NCI-H1436 treated with DMSO at 0.1 percent for 48 hours (cell line): ENCODE measurements at regions not wholly inside any gene's neighbourhood (a gene's known extent, or its start where the extent isn't known, plus 50 kb on each side); places are given as distances from the start of the nearest gene placed in this dataset.
"Not testable (repeated sequence)": the region's sequence is repeated elsewhere in the genome, so short reads cannot be mapped to it uniquely, and the experiment has no call there.

Experiments used
- DNase-seq: peaks from one replicate; lab custom pipeline; 2025; lab: John Stamatoyannopoulos, UW

DNA sequence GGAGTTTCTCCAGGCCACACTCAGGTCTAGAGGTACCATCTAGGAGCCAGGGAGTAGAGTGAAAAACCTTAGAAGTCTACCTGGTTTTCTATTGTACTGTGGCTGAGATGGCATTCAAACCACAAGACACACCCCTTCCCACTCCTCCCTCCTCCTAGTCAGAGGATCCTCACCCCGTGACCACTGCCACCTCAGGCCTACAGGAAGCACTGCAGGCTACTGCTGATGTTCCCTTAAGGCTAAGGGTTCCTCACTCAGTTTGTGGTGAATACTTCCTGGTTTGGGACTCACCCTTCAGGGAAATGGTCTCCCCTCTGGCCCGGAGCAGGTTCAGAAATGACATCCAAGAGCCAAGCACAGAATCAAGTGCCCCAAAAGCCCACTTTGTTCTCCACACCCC is 1293.9 kb downstream of the JRKL start:
- DNase-seq, result no peak

DNA sequence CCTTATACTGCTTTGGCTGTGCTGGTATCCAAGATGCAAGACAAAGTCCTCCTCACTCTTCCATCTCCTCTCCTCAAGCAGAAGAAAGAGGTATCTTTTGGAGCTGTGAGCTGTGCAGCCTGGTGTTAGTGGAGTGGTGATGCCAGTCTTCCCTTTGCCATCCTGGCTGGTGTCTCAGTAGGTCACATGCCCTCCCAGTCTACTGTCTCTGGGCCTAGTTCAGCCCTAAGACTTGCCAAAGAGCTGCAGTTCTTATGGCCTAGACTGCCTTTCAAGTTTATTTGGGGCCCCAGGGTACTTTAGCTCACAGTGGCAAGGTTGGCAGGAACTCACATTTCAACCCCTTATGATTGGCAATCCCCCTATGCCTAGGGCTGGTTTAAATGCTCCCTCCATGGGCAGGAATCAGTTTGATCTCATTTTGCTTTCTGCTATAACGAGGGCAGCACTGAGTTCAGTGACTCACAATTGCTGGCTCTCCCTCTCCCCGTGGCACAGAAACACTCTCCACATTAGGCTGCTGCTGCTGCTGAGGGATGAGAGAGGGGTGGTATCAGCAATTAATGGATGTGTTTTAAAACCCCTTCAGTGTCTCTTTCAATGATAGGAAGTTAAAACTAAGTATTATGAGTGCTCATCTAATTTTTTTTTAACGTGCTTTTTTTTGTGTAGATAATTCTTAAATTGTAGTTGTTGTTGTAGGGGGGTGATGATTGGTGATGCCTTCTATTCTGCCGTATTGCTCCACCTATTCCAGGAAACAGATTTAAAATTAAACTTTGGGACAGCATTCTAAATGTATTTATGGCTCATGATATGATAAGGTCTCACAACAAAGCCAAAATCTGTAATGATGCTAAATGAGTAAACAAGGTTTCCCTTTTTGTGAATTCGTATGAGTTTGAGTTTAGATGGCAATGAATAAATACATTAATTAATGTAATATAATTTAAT is 1295.0 kb downstream of the JRKL start:
- no peak for DNase-seq

DNA sequence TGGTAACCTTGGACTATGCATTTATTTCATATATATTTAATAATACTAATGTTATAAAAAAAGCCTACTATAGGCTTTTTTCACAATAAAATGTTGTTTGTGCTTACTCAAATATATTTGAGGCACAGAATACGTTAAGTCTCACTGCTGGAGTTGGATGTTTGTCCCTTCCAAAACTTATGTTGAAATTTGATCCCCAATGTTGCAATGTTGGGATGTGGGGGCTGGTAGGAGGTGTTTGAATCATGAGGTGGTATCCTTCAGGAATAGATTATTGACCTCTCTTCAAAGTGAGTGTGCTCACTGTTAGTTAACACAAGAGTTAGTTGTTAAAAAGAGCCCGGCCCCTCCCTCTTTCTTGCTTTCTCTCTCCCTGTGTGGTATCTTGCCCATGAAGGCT is 1295.9 kb downstream of the JRKL start:
- DNase-seq, result no peak

DNA sequence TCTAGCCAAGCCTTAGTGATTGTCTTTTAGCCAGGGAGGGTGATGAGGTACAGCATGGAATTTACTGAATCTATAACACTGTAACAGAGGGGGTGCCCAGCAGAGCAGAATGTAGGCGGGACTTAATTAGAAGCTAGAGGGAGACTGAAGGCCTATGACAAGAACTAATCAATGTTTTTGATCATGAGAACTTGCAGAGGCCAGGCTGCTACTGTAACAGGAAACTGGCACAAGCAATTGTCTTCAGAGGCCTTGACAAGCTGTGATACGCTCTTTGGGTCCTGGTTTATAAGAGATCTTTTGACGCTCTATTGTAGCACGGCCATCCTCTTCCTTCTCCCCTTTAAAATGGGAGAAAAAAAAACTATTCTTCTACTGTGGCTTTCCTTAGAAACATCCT is 1297.3 kb downstream of the JRKL start:
- DNase-seq, result no peak

DNA sequence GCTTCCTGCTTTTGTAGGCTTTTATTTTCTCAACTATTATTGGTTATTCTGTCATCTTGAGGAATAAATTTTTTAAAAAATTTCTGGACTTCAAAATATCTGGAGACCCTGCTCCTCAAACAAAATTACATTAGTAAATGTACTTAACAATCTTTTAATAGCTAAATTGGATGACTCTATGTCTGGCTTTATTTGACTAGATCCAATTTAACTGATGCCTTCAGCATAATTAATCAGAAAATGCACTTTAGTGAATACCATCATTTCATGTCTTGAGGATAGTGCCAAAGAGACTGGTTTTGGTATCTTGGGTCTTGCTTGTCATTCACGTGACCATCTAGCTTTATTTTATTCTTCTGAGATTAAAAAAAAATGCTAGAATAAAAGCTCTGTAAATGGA is 1301.2 kb downstream of the JRKL start:
- DNase-seq, result no peak

DNA sequence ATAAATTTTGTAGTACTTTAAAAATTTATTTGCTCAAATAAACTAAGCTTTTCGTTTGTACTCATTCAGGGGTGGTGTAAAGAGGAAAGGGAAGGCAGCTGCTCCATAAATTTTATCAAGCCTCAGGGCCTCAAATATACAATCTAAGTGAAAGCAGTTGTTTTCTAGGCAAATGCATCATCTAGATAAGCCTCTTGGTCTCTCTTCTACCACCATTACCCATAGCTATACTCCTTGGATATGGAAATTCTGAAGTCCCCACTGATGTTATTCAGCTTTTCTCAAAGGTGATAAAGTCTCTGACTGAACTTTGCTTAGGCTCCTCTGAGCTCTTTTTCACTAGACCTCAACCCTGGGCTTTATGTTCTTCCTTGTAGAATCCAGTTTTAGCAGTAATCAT is 1313.1 kb downstream of the JRKL start:
- no peak for DNase-seq

DNA sequence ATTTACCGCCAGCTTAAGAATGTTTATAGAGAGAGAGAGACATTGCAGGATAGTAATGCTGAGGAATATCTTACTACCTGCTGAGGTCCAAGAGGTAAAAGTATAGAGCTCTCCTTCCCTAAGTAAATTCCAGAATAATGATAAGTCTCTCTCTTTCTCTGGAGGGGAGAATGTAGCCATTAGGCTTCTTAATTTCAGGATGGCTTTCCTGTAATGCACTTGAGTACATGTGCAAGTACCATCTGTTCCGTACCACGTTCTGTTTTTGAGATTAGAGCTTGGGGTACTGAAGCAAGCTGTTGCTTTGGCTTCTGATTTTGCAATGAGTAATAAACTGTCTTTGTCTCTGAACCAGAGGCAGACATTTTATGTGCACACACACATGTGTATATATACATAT is 1314.0 kb downstream of the JRKL start:
- DNase-seq, result no peak

DNA sequence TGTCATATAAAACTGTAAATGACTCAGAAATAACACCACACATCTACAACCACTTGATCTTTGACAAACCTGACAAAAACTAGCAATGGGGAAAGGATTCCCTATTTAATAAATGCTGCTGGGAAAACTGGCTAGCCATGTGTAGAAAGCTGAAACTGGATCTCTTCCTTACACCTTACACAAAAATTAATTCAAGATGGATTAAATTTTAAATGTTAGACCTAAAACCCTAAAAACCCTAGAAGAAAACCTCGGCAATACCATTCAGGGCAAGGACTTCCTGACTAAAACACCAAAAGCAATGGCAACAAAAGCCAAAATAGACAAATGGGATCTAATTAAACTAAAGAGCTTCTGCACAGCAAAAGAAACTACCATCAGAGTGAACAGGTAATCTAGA is 1315.3 kb upstream of the CNTN5 start:
- DNase-seq, result not testable (repeated sequence)

DNA sequence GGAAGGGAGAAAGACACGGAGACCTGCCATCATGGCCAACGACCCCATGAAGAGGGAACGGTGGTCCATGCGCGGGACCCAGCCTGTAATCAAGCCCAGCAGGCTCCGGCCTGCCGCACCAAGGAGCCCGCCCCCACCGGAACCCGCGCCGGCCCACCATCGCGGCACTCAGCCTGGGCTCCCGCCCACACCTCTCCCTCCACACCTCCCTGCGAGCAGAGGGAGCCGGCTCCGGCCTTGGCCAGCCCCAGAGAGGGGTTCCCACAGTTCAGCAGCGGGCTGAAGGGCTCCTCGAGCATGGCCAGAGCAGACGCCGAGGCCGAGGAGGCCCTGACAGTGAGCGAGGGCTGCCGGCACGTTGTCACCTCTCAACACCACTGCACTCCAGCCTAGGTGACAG is 1302.8 kb upstream of the CNTN5 start:
- no peak for DNase-seq

DNA sequence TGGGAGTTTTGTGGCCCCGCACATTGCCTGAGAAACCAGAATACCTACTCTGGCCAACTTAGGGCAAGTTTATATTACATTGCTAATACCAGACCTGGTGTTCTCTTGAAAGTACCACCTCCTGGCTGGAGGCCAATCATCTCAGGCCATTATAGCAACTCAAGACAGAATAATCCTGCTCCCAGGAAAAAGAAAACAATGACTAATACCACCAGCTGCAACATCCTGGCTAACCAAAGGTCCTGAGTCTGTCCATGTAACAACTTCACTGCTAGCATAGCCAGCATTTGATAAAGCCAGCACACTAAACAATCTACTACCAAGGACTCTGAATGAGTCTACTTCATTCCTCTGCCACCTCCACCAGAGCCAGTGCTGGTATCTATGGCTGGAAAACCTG is 1298.7 kb upstream of the CNTN5 start:
- no peak for DNase-seq

DNA sequence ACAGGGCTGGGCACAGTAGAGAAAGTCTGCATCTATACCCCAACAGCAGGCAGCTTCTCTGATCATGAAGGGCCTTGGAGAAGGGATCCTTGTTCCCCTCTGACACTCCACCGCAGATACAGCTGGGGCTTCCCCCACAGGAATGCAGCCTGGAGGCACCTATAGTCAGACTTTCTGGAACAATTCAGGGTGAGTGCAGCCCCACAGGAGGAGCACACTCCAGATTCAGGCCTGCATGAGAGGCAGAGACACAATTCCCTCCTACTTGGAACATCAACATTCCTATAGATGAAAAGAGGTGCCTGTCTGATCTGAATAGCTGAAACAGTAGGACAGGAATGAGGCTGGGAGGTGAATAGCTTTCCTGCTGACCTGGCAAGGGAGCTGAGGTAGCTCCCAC is 1298.0 kb upstream of the CNTN5 start:
- DNase-seq, result no peak

DNA sequence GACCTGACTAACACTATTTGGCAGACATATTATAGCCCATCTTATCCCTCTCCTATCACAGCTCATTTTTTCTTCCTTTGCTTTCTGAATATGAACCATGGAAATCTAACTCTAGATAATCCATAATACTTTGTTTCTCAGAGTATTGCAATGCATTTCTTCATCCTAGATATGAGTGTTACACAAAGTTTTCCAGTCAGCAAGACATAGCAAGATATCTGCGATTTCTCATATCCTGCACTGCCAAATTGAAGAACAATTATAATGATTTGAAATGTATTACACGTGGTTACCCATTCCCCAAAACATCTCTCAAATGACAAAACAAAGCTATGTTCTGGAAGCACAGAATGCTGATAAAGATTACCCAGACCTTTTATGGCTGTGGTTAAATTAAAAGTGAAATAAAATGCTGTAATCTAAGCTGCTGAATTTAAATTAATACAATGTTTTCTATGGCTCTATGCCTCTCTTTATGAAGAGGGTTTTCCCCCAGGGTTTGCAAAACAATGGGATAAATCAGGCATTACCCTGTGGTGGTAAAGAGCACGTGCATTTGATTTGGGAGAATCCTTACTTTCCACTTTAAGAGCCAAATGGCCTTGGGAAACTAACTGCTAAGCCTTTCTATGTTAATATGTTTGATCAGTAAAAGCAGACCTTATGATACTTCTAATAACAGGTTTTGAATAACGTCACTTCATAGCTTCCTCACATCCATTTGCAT is 1291.0 kb upstream of the CNTN5 start:
- no peak for DNase-seq

DNA sequence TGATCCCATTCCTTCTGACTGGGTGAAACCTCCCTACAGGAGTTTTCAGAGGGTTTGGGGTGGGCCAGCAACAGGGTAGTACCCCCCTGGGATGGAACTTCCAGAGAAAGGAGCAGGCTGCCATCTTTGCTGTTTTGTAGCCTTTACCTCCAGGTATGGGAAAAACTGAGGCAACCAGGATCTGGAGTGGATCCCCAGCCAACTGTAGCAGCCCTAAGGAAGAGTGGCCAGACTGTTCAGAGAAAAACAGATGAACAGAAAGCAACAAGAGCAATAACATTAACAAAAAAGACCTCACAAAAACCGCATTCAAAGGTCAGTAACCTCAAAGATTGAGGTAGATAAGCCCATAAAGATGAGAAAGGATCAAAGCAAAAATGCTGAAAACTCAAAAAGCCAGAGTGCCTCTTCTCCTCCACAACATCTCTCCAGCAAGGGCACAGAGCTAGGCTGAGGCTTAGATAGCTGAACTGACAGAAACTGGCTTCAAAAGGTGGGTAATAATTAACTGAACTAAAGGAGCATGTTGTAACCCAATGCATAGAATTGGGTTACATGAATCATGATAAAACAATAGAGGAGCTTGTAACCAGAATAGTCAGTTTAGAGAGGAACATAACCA is 1288.6 kb upstream of the CNTN5 start:
- DNase-seq, result no peak

DNA sequence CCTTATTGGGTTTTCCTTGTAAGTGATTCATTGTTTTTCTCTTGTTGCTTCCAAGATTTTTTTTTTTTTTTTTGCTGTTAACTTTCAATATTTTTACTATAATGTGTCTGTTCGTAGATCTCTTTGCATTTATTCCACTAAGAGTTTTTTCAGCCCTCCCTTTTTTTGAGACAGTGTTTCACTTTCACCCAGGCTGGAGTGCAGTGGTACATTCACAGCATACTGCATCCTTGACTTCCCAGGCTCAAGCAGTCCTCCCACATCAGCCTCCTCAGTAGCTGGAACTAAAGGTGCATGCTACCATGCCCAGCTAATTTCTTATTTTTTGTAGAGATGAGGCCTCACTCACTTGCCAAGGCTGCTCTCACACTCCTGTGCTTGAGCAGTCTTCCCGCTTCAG is 1282.0 kb upstream of the CNTN5 start:
- no peak for DNase-seq

DNA sequence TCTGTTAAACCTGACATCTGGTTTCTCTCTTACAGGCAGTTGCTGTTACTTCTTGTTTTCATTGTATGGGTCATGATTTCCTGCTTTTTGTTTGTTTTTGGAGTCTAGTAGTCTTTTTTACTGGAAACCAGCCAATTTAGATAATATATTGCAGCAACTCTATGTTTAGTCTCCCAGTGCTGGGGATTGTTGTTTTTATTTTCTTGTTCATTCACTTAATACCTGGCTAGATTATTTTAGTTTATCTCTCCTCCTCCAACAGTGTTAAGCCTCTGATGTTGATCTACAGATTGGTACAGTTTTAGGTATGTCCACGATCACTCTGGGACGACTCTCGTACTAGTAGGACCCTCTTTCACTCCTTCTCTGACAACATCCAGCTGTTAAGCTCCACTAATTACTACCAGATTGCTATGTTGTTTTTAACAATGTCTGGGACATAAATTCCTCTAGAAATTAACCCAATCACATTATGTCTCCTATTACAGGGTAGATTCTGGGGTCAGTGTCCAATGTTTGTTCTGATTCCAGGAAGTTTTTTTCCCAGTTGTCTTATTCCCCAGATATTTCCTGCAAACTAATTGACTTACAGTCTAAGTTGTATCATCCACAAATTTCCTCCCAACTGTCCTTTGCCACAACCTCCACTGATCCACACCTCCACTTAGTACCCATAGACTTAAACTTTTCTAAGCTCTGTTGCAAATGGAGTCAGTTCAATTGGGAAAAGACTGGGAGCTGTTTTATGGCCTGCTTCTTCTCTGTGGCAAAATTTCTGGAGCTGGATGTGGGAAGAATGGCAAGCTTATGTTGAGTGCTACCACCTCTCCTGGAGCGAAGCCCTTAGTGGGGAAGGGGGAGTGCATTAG is 1280.6 kb upstream of the CNTN5 start:
- no peak for DNase-seq

DNA sequence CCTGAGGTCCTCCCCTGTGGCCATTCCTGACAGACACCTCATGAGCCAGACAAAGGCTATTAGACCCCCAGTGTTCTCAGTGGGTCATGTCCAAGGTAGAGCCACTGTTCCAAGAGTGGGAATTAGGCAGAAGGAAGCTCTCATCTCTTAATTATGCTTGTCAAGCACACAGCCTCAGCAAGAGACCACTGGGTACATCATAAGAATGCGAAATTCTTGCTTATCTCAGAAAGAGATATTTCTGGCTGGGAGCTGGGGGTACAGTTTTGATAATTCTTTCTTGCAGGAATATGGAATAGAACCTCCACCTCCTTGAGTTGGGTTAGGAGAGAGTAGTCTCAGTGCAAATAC is 1280.0 kb upstream of the CNTN5 start:
- no peak for DNase-seq

DNA sequence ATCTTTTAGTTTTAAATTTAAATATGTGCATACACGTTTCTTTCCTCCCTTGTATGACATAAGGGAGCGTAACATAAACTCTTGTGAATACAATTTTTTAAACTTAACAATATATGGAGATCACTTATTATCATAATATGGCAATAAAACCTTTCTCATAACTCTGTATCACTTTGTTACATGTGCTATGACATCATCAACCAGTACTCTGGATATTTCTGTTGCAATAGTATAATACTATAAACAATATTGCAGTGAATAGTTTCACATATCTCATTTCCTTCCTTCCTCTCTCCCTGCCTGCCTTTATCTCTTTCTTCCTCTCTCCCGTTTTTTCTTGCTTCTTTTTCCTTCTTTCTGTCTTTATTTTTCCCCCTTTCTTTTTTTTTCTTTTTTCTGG is 1278.0 kb upstream of the CNTN5 start:
- DNase-seq, result no peak

DNA sequence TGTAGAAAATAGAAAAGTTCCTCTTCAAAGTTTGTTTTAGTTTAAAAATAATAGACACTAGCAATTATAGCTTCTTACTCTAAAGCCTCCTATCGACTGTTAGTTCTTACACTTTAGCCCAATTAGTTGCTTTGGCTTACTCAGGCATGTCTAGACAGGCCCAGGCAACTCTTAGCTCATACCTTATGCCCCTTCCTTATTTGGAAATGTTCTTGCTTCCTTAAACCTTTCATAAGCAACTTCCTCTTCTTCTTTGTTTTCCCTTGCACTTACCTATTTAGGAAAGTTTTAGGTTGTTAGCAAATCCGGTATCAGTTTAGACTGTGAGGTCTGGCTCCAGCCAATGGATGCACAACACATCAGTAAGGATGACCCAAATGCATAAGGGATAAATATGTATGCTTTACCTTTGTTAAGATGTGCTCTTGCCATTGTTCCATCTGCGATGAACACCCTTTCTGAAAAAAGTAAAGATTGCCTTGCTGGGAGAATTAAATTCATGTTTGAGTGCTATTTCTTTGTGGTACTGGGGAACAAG is 1277.5 kb upstream of the CNTN5 start:
- DNase-seq, result no peak

DNA sequence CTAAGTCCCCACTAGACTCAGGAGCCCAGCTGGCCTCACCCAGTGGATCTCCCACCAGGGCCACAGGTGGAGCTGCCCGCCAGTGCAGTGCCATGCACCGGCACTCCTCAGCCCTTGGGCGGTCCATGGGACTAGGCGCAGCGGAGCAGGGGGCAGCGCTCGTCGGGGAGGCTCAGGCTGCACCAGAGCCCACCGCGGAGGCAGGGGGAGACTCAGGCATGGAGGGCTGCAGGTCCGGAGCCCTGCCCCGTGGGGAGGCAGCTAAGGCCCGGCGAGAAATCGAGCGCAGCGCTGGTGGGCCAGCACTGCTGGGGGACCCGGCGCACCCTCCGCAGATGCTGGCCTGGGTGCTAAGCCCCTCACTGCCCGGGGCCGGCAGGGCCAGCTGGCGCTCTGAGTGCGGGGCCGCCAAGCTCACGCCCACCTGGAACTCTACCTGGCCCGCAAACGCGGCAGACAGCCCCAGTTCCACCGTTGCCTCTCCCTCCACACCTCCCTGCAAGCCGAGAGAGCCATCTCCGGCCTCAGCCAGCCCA is 1275.2 kb upstream of the CNTN5 start:
- no peak for DNase-seq

DNA sequence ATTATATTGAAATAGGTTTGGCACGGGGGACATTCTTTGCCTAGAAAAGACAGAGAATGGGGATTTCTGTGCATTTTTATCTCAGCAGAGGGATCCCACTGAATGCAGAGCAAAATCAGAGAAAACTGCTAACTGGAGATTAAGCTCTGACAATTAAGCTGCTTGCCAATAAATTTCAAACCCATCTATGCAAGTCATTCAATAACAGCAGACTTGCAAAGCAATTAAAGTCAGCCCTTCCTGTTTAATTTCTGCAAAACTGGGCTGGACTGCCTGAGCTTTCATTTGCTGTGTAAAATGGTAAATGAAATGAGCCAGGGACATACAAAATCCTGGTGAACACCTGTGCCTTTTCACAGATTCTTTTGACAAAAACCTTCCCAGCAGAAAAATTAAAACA is 1273.9 kb upstream of the CNTN5 start:
- DNase-seq, result no peak

DNA sequence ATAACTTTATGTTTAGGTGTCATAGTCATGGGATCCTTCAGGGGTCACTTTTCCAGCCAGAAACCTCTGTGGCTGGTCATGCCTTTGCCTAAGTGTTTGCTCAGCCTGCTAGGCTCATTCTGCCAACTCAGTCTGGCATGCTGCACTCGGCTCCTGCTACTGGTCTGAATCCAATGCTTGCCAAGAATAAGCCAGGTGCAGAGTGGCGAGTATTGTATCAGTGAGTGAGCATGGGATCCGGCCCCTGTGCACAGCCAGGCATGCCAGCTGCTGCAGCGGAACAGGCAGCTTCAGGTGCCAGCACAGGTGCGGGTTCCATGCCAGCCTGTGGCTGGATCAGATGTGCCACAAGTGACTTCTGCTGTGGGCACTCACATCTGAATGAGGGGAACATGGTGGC is 1269.3 kb upstream of the CNTN5 start:
- DNase-seq, result no peak

DNA sequence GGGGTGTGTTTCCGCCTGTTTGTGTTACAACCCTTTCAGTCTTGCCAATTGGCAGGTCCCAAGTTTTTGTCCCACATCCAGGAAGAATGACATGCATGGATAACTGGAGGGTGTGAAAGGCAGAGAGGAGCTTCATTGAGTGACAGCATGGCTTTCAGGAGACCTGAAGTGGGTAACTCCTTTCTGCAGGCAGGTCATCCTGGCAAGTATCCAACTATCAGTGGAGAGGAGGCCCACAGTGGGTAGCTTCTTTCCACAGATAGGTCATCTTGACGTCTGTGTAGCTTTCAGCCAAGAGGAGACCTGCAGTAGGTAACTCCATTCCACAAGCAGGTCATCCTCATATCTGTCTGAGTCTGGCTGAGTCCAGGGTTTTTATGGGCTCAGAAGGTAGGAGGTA is 1268.8 kb upstream of the CNTN5 start:
- no peak for DNase-seq
